GM21423 (cell line): ENCODE measurements at regions not wholly inside any gene's neighbourhood (a gene's known extent, or its start where the extent isn't known, plus 50 kb on each side); places are given as distances from the start of the nearest gene placed in this dataset.

Source experiments
- ATAC-seq: cut with Tn5 transposase; IDR thresholded peaks from one replicate; pipeline ENCODE4 v1.9.1; 2021; ENCODE audit warnings: mild to moderate bottlenecking, moderate library complexity; ENCODE audit not compliant: unreplicated experiment

DNA sequence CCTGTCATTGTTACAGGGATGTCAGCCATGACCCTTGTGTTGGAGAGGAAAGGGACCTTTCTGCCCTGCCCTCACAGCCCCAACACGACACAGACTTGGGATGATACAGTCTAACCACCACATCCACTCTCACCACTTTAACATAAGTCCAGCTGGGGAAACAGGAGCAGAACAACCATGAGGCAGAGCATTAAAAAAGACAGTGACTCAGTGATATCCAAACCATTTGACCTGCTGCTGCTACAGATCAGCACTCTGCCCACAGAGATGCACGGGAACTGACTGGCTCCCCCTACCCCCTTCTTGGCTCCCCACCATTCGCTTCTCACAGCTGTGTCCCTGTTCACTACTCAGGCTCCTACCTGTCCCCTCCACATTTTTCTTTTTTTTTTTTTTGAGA lies 458.6 kb downstream of the ZNF608 start:
- no peak for ATAC-seq

- no peak for ATAC-seq
Measured at GRCh38 chr5:124285733-124286132, 460.7 kb downstream of the ZNF608 start.

DNA sequence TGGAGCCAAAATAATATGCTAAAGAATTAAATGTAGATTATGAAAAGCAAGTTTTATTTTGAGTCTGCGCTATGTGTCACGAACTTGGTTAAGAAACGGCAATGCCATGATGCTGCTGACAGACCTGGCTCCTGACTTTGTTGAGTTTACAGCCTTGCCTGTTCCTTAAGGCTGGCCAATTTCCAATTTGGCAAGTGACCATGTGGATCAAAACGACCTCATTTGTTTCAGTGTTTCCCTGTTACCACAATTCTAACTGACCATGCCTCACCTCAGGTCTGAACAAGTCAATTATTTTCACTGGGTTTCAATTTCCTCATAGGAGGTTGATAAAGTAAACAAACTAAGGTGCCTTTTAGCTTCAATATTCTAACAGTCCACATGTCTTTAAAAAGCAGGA lies 461.4 kb downstream of the ZNF608 start:
- ATAC-seq: no peak

DNA sequence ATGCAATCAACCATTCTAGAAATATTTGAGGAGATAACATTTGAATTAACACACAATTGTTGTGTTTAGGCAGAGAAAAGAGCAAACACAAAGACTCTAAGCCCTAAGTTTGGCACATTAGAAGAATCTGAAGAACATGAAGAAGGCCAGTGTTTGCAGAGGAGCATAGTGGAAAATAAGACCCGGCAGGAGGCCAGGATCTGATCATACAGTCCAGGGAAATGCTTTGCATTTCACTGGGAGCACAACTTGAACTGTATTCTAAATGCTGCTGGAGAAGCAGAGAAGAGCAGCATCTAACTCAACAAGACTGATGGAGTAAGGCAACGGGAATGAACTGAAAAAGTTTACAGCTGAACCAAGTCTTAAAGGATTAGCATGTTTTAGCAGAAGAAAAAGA lies 463.4 kb downstream of the ZNF608 start:
- no peak for ATAC-seq

DNA sequence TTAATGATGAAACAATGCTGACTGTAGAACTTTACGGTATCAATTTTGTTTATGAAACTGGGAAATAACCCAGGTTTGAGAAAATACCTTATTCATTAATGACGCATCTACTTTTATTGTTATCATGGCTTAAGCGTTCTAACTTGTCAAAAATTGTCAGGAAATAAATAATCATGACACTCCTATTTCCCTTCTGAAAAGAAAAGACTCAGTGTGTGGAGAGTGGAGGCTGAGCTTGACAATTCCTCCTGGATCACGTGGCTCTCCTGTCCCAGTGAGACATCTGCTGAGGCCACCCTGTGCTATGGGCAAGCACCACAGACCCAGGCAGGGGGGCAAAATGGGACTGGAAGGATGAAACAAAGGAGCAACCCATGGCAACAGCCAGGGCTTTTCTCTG lies 466.4 kb downstream of the ZNF608 start:
- no peak for ATAC-seq

GRCh38 chr5:124279146-124279876 lies 467.1 kb downstream of the ZNF608 start:
- ATAC-seq: no peak

DNA sequence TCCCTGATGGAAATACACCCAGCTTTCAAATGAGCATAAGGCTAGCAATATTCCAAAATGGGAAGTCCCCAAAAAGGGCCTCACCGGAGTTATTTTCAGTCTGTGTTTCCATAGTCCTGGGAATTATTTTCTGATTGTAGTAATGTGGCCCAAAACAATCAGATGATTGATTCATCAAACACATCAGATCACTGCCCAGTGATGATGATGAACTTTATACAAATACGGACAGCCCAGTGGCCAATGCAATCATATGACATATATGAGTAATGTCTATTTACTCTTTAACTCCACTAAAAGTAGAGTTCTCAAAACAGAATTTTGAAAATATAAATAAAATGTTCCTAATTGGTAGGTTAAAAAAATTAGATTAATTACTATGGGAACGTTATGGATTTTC lies 467.8 kb downstream of the ZNF608 start:
- ATAC-seq: no peak

DNA sequence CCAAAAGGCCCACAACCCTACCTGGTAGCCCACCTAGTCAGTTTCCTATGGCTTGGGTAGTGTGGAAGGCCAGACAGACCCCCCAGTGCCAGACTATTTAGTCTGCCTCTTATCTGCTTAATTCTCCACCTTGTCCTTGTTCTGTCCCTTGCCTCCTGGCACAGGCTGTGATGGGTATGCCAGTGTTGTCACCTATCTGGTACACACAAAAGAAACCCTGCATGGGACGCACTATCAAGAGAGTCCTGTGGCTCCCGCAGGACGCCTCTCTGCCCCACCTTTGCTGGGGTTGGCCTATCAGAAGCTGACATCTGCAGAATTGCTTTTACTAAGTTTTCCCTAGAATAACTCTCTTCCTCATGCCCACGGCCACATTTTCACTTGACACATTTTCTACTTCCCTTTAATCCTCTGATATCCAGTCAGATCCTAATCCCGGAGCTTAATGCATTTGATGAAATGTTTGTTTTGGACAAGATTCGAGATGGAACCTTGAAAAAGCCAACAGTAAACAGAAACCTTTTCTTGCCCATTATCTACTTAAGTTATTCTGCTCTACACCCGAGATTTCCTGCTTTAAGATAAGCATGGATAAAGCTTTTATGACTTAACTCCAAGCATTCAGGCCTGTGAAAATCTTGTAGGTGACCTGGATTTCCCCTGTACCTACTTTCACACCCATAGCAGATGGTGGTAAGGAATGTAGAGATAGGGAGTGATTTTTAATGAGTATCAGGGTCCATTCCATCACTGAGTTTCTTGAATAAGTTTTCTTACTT lies 468.5 kb downstream of the ZNF608 start:
- no peak for ATAC-seq

DNA sequence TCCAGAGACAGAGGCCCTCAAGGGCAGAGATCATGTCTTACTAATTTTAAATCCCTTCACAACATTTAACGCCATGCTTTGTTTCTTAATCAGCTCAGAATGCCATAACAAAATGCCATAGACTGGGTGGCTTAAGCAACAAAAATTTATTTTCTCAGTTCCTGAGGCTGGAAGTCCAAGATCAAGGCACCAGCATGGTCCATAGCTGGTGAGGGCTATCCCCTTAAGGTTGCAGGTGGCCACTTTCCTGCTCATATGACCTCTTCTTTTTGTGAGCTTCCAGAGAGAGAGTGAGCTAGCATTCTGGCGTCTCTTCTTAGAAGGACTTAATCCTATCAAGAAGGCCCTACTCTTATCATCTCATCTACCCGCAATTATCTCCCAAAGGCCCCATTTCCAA lies 470.3 kb downstream of the ZNF608 start:
- ATAC-seq: no peak

DNA sequence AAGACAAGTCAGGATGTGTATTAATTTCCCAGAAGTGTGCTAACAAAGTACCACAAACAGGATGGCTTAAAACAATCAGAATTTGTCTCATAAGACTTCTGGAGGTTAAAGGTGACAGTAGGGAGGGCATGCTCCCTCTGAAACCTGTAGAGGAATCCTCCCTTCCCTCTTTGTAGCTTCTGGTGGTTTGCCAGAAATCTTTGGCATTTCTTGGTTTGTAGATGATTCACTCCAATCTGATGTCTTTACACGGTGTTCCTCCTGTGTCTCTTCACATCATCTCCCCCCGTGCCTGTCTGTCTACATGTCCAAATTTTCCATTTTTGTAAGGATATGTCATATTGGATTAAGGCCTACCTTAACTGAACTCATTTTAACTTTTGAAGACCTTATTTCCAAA lies 471.5 kb downstream of the ZNF608 start:
- ATAC-seq: no peak

DNA sequence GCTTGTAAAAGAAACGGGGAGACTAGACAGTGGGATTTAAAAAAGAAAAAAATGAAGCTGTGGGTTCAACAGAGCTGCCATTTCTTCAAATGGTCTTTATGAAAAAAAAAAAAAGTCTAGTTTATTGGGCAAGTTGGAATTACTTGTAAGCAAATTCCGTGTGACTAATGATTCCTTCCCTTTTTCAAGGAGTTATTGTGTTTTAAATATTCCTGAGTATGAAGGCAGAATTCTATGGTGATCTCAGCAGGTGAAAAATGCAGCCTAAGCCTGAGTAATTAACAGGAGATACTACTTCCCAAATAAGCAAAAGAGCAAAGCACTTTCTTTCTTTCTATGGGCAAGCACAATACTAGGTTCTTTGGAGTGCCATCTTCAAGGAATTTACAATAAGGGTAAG lies 481.9 kb downstream of the ZNF608 start:
- ATAC-seq: no peak

- no peak for ATAC-seq
Measured at GRCh38 chr5:124263680-124264491, 482.6 kb downstream of the ZNF608 start.

DNA sequence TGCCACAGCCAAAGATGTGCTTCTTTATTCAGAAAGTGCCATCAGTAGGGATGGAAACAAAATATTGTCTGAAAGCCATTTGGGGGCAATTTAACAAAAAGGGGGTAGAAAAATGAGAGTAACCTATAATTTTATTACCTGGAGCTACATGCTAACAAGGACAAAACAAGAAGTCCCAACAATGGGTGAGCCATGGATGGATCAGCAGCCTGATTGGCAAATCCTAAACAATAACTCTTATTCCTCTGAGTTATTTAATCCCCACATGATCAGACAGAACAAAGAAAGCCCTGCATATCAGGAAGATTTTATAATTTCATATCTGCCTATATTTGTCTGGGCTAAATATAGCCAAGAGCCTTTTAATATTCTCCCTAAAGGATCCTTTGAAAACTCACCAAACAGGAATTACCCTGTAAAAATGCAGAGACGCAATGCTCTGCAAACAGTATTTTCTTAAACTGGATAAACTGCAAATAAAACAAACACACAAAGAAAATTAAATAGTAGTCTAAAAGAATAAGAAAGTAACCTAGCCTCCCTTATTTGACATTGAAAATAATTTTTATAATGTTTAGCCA lies 483.4 kb downstream of the ZNF608 start:
- no peak for ATAC-seq

DNA sequence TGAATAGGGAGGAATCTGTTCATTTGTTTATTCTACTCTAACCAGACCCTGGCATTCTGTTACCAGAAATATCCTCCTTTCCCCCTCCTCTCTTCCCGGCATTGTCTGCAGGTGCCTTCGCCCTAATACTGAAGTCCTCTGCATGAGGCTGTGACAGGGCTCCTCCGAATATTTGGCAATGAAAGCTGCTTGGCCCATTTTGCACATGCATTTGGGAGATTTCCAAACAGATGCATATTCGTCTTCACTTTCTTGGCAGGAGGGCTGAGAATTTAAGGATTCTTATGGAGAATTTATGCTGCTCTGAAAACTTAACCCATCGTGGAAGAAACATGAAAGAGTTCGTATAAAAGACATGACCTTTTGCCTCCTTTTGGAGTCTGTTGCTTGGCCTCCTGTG lies 484.0 kb downstream of the ZNF608 start:
- ATAC-seq: no peak

- no peak for ATAC-seq
Measured at GRCh38 chr5:124261848-124262247, 484.6 kb downstream of the ZNF608 start.

DNA sequence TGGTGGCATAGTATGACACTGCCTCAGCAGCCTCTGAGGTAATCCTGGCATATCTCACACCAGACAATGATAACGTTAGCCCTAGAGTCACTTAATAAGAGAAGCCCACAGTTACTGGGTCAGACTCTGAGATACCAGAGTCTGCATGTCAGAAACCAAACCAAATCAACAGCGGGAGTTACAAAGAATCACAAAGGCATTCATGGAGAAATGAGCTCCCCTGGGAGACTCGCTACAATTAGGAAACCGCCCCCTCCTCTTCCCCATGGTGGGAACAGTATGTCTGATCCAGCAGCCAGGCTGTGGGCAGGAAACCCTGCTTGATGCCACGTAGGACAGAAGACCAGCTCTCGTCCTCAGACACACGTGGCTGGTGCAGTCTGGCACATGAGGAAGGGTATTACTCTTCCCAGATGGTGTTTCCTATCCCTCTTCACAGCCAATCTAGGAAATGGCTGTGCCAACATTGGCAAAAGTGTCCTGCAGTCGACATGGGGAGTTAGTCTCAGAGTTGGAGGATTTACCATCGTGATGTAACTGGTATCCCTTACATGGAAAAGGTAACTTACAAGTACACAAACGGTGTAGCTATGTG lies 485.4 kb downstream of the ZNF608 start:
- no peak for ATAC-seq

DNA sequence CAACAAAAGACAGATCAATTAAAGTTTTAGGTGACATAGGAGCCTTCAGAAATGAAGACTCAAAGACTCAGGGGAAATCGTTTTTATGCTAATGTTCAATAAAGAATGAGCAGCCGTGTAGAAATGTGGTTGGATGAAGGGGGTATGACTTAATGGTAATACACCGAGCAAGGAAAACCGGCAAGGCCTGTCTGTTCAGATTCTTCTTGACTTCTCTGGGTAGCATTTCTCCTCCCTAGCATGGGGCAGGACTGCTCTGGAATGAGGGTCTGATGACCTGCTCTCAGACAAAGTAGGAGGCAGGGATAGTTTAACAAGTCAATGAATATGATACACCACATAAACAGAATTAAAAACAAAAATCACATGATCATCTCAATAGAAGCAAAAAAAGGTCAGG lies 487.4 kb downstream of the ZNF608 start:
- no peak for ATAC-seq

- no peak for ATAC-seq
Measured at GRCh38 chr5:124257048-124257447, 489.4 kb downstream of the ZNF608 start.

DNA sequence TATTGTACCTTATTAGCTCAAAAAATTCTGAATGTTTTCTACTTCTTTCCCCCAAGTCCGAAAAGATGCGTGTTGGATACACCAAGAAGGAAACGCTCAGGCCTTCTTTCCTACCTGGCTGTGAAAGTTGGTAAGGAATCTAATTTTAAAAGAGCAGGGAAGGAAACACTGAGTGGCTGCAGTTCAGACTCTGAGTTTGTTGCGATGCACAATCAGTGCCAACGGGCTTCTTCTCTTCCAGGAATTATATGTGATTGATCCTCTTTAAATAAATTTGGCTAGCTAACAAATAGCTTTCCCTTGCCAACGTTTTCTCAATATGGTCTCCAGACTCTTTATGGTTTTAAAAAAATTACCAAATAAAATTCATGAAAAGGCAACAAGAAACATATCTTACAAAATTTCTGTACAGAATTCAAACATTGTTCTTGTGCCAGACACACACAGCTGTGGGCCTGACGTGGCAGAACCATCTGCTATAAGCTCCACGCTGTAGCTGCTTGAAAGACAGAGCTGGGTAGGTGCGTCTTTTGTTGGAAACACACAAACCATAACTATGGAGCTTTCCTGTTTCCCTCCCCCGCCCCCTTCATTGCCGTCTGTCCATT lies 493.1 kb downstream of the ZNF608 start:
- no peak for ATAC-seq

DNA sequence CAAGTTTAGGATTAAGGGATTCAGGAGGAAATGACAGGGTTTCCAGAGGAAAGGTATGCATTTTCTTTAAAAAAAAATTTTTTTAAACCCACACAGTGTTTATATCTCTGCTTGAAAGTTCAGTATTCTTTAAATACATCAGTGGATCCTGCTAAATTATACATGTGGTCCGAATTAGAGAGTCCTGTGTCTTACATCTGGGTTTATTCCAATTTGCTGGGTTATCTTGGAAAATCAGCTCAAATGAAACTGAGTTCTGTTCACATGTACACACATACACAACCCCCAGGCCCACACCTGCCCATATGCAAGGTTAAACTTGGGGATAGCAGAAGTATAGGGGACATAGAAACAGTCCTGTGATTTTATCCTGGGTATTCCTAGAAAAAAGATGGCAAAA lies 493.7 kb downstream of the ZNF608 start:
- ATAC-seq: no peak
